GM12865 (cell line): ENCODE measurements at regions not wholly inside any gene's neighbourhood (a gene's known extent, or its start where the extent isn't known, plus 50 kb on each side); places are given as distances from the start of the nearest gene placed in this dataset.

ENCODE experiments used
- DNase-seq: peaks from one replicate; pipeline ENCODE4 v3.0.0; 2010; ENCODE audit warnings: low read depth
- H3K4me3 ChIP-seq: 2 replicates; pipeline ENCODE4 v1.5.1; 2011; ENCODE audit warnings: mild to moderate bottlenecking, low read depth, low read length, control low read depth
- CTCF ChIP-seq: IDR thresholded peaks from 2 replicates; pipeline ENCODE4 v1.5.1; 2011; ENCODE audit warnings: low read length, control low read depth, low read depth, inconsistent platforms; ENCODE audit not compliant: insufficient read depth; ENCODE audit errors: missing control alignments

DNA sequence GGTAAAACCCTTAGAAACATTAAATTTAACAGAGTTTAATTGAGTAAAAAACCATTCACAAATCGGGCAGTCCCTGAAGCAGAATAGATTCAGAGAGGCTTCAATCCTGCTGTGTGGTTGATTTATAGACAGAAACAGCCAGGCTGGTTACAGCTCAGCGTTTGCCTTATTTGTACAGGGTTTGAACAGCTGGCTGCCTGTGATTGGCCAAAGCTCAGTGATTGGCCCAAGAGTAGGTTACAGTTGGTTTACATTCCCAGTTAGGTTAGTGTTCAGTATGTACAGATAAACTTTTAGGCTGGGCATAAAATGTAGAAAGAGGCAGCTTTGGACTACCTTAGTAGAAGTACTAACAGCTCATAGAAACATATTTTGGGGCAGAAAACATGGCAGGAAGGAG is 210.4 kb upstream of the ELAC2 start:
- no peak overlapping the region for H3K4me3 ChIP-seq
- TF ChIP-seq CTCF: no peak
- no peak for DNase-seq

DNA sequence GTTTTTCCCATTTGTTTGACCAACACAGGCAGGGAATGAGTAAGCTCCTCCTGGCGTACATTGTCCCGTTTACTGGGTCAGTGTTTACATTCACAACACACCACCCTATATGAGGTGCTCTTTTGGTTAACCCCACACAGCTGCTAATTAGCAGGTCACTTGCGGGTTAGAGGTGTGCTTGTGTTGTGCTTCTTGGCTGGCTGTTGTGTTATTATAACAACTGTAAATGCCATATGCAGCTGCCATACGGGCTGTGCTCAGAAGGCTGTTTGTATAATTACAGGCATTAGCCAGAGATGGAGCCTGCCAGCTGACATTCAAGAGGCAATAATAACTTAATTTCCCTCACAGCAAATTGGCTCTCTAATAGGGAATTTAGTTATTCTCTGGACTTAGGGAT is 205.1 kb upstream of the ELAC2 start:
- no peak for TF ChIP-seq CTCF

DNA sequence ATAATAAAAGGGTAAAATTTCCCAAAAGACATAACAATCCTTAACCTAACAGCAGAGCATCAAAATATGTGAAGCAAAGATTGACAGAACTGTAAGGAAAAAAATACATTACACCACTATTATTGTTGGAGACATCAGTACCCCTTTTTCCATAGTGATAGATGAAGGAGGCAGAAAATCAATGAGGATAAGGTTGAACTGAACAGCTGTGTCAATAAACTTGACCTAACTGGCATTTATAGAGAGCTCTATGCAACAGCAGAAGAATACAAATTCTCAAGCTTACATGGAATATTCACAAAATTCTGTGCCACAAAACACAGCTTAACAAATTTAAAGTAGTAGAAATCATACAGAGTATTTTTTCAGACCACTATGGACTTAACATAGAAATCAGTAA is 195.0 kb upstream of the ELAC2 start:
- no peak for TF ChIP-seq CTCF
- DNase-seq: no peak
- H3K4me3 ChIP-seq: no peak overlapping the region

More for the DNA sequence above, 205.1 kb upstream of the ELAC2 start:
- H3K4me3 ChIP-seq: no peak overlapping the region
- no peak for DNase-seq

DNA sequence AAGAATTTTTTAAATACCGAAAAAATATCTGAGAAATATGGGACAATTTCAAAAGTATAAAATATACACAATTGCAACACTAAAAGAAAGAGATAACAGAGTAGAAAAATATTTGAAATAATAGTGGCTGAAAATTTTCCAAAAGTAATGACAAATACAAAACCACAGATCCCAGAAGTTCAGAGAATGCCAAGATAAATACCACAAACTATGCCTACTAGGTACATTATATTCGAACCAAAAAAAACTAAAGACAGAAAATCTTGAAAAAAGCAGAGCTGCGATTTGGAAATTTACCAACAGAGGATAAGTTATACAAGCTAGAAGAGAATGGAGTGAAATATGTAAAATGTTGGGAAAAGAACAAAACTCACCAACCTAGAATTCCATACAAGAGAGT is 191.3 kb upstream of the ELAC2 start:
- no peak for DNase-seq
- no peak for TF ChIP-seq CTCF
- no peak overlapping the region for H3K4me3 ChIP-seq

DNA sequence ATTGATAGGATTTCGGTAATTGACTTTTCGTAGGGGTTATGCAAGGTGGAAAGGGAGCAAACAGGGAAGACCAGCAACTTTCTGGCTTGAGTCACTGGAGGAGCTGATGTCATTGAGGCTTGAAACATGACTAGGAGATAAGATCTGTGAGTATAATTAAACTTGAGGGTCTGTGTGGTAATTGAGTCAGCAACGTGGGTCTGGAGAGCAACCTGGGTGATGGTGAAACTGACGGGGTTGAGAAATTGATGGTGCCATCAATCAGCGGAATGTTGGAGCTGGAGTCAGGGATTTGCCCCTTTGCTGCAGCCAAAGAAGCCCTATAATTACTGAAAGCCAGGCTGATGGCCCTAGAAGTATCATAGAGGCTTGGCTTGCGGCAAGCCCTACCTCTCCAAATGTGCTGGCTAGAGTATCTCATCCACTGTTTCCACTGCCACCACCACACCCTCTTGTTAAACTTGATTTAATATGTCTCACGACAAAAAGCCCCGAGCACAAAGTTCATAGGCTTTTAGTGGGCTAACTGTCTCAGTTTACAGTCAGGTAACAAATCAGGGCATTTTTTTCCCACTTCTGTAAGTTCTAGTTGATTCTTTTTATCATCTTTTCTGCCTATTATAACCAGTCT is 186.9 kb upstream of the ELAC2 start:
- no peak for DNase-seq
- H3K4me3 ChIP-seq: no peak overlapping the region
- no peak for TF ChIP-seq CTCF

- TF ChIP-seq CTCF: no peak
- DNase-seq: no peak
- no peak overlapping the region for H3K4me3 ChIP-seq
Observed at GRCh38 chr17:13202835-13203234, 185.0 kb upstream of the ELAC2 start.

DNA sequence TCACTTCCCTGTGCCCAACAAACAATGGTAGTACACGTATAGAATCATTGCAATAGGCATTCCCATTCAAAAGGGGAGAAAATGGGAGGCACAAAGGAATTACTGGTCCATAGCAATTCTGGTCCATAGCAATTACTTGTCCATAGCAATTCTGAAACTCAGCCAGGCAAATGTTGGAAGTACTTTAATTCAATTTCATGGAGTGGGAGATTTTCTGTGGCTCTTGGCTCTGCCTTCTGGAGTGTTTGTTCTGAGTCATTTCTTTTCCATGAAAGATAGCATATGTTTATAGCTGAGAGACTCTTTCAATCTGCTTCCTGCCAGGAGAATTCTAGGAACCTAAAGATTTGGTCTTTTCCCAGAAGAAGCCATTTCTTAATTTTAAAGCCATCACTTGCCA is 182.8 kb upstream of the ELAC2 start:
- DNase-seq: no peak
- no peak for TF ChIP-seq CTCF
- H3K4me3 ChIP-seq: no peak overlapping the region
